KMS-11 (cell line): ENCODE measurements at regions not wholly inside any gene's neighbourhood (a gene's known extent, or its start where the extent isn't known, plus 50 kb on each side); places are given as distances from the start of the nearest gene placed in this dataset.

Source experiments
- H2AFZ ChIP-seq: fragments of 200-600 bp; sonication (generic); 2 replicates; pipeline ENCODE4 v1.6.1; 2016; ENCODE audit warnings: antibody characterized with exemption, mixed run types, low read depth
- H3K27ac ChIP-seq: fragments of 200-600 bp; sonication (generic); 2 replicates; pipeline ENCODE4 v1.6.1; 2016; ENCODE audit warnings: mild to moderate bottlenecking, mixed run types
- H3K27me3 ChIP-seq: fragments of 200-600 bp; sonication (generic); 2 replicates; pipeline ENCODE4 v1.6.1; 2017; ENCODE audit warnings: mild to moderate bottlenecking, low read depth, mixed run types, moderate library complexity; ENCODE audit not compliant: insufficient read depth
- H3K36me3 ChIP-seq: fragments of 200-600 bp; sonication (generic); 2 replicates; pipeline ENCODE4 v1.6.1; 2017; ENCODE audit warnings: mild to moderate bottlenecking, mixed run types; ENCODE audit not compliant: insufficient read depth
- H3K4me1 ChIP-seq: fragments of 200-600 bp; sonication (generic); 2 replicates; pipeline ENCODE4 v1.6.1; 2016; ENCODE audit warnings: mild to moderate bottlenecking, low read depth, mixed run types; ENCODE audit not compliant: poor library complexity, severe bottlenecking
- H3K4me2 ChIP-seq: fragments of 200-600 bp; sonication (generic); 2 replicates; pipeline ENCODE4 v1.7.0; 2016; ENCODE audit warnings: mild to moderate bottlenecking, mixed run types
- H3K4me3 ChIP-seq: fragments of 200-600 bp; sonication (generic); IDR thresholded peaks from 2 replicates; pipeline ENCODE4 v1.6.1; 2017; ENCODE audit warnings: low read depth, low read length, mixed read lengths; ENCODE audit not compliant: insufficient read depth
- H3K79me2 ChIP-seq: fragments of 200-600 bp; sonication (generic); 2 replicates; pipeline ENCODE4 v1.6.1; 2016; ENCODE audit warnings: low read depth, mixed run types; ENCODE audit not compliant: insufficient read depth
- H3K9ac ChIP-seq: fragments of 200-600 bp; sonication (generic); 2 replicates; pipeline ENCODE4 v1.6.1; 2016; ENCODE audit warnings: mild to moderate bottlenecking, mixed run types
- H4K20me1 ChIP-seq: fragments of 200-600 bp; sonication (generic); 2 replicates; pipeline ENCODE4 v1.6.1; 2016; ENCODE audit warnings: mild to moderate bottlenecking, mixed run types; ENCODE audit not compliant: insufficient read depth
- CTCF ChIP-seq: fragments of 200-600 bp; sonication (generic); conservative IDR thresholded peaks from 2 replicates; pipeline ENCODE4 v1.6.1; 2017; ENCODE audit warnings: low read depth, mild to moderate bottlenecking, antibody characterized with exemption, low read length, moderate library complexity, mixed read lengths

- H3K9ac ChIP-seq, result no peak overlapping the region
- no peaks in the 10 kb centered on the region for H3K36me3 ChIP-seq
These were observed 336.8 kb downstream of the GPR37 start for GRCh38 chr7:124428781-124429180.

GRCh38 chr7:124426621-124427020 lies 339.0 kb downstream of the GPR37 start:
- Histone ChIP-seq H4K20me1 (no peaks in the 10 kb centered on the region), H3K27me3 (no peaks in the 10 kb centered on the region), H3K9ac (no peak overlapping the region), H3K27ac (no peak overlapping the region), H3K79me2 (no peaks in the 10 kb centered on the region), H3K4me2 (no peak overlapping the region), H3K4me3 (no peak overlapping the region), H3K4me1 (no peaks in the 10 kb centered on the region), H2AFZ (no peak overlapping the region), H3K36me3 (no peaks in the 10 kb centered on the region)
- TF ChIP-seq CTCF, result no peak

More at GRCh38 chr7:124428781-124429180, 336.8 kb downstream of the GPR37 start:
- H3K27me3 ChIP-seq, result no peaks in the 10 kb centered on the region
- H3K79me2 ChIP-seq, result no peaks in the 10 kb centered on the region
- TF ChIP-seq CTCF, result no peak
- no peak overlapping the region for H3K4me3 ChIP-seq
- no peaks in the 10 kb centered on the region for H4K20me1 ChIP-seq
- H3K4me1 ChIP-seq, result no peaks in the 10 kb centered on the region
- no peak overlapping the region for H3K27ac ChIP-seq
- no peak overlapping the region for H2AFZ ChIP-seq
- H3K4me2 ChIP-seq, result no peak overlapping the region

DNA sequence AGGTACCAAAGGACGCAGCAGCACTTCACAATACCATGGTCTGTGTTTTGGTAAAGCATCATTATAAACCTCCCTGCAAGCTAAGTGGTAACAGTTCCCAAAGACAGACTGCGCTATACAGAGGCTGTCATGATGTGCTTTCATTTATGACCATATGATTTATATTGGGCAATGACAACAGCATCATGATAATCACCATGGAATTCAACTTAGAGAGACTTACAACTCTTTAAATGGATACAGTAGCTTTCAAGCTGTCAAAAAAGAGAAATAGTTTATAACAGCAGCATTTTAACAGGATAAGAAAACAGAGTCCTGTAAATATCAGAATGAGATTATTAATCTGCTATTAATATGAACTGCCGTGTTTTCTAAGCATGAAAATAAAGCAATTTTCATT lies 341.7 kb downstream of the GPR37 start:
- Histone ChIP-seq H3K9ac (no peak overlapping the region), H3K36me3 (no peaks in the 10 kb centered on the region)
- no peak for TF ChIP-seq CTCF

DNA sequence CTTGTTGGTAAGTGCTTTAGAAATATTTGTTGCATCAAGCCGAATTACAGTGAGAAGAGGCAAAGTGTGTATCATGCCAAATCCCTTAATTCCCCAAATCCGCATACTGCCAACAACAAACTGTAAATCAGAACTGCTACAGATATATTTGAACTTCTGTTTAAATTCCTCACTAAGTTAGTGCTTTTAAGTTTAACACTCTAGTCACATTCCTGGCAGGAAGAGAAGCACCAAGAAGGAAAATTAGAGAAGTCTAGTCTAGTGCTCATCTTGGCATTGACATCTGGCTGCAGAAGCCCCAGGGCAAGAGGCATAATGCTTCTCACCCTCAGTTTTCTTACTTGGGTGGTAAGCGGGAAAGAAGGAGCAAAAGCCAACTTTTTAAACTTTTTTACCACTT lies 343.5 kb downstream of the GPR37 start:
- Histone ChIP-seq H3K79me2 (no peaks in the 10 kb centered on the region), H2AFZ (no peak overlapping the region), H3K4me1 (peaks cover 21% of the 10 kb centered on the region)

More for the DNA sequence above, 341.7 kb downstream of the GPR37 start:
- no peak overlapping the region for H3K4me3 ChIP-seq
- H3K4me1 ChIP-seq, result peaks cover 21% of the 10 kb centered on the region
- H3K4me2 ChIP-seq, result no peak overlapping the region
- no peaks in the 10 kb centered on the region for H4K20me1 ChIP-seq
- H3K27ac ChIP-seq, result no peak overlapping the region
- H3K27me3 ChIP-seq, result no peaks in the 10 kb centered on the region
- H2AFZ ChIP-seq, result no peak overlapping the region
- H3K79me2 ChIP-seq, result no peaks in the 10 kb centered on the region

More for the DNA sequence above, 343.5 kb downstream of the GPR37 start:
- no peak for TF ChIP-seq CTCF
- Histone ChIP-seq H3K27ac (no peak overlapping the region), H3K36me3 (no peaks in the 10 kb centered on the region), H4K20me1 (no peaks in the 10 kb centered on the region), H3K9ac (no peak overlapping the region), H3K4me3 (no peak overlapping the region), H3K4me2 (no peak overlapping the region), H3K27me3 (no peaks in the 10 kb centered on the region)
